PC-3 (cell line): ENCODE measurements at regions not wholly inside any gene's neighbourhood (a gene's known extent, or its start where the extent isn't known, plus 50 kb on each side); places are given as distances from the start of the nearest gene placed in this dataset.

Source experiments
- ATAC-seq: fragments of 200-7000 bp; cut with Tn5 transposase; 2 replicates; pipeline ENCODE4 v1.9.1; 2020; ENCODE audit warnings: mild to moderate bottlenecking, moderate library complexity
- BruUV-seq: library from RNA; stranded (reverse); fragments of 400-500 nt; replicated peaks from 2 replicates; lab custom pipeline; 2021; lab: Mats Ljungman, UMichigan
- CTCF ChIA-PET: fragments of 300-600 bp; sonication (Branson Sonifier 250); formaldehyde crosslinking; loops from one replicate; lab custom pipeline; 2022; ENCODE audit warnings: antibody characterized with exemption; lab: Charles Lee
- POLR2A ChIA-PET: fragments of 300-600 bp; sonication (Branson Sonifier 250); formaldehyde crosslinking; loops from one replicate; lab custom pipeline; 2022; ENCODE audit warnings: antibody characterized with exemption; ENCODE audit not compliant: unreplicated experiment; lab: Charles Lee
- DNase-seq: peaks from one replicate; pipeline ENCODE4 v3.0.0-alpha.2; 2015
- H2AFZ ChIP-seq: fragments of 300-600 bp; sonication (generic); 2 replicates; pipeline ENCODE4 v1.6.0; 2016; ENCODE audit warnings: antibody characterized with exemption, low read length
- H3F3A ChIP-seq: fragments of 300-600 bp; sonication (generic); one replicate; pipeline ENCODE4 v1.6.0; 2017; ENCODE audit warnings: antibody characterized with exemption, low read length, control low read depth, mild to moderate bottlenecking; ENCODE audit not compliant: unreplicated experiment
- H3K27ac ChIP-seq: fragments of 300-600 bp; sonication (generic); 2 replicates; pipeline ENCODE4 v1.5.1; 2016; ENCODE audit warnings: mild to moderate bottlenecking, low read length
- H3K27me3 ChIP-seq: fragments of 300-600 bp; sonication (generic); 2 replicates; pipeline ENCODE4 v1.6.1; 2016; ENCODE audit warnings: low read length, mixed read lengths
- H3K36me3 ChIP-seq: fragments of 300-600 bp; sonication (generic); 2 replicates; pipeline ENCODE4 v1.6.1; 2016; ENCODE audit warnings: low read depth, mixed run types, low read length, mixed read lengths
- H3K4me1 ChIP-seq: fragments of 300-600 bp; sonication (generic); 2 replicates; pipeline ENCODE4 v1.5.1; 2016; ENCODE audit warnings: low read length; ENCODE audit not compliant: insufficient read depth
- H3K4me2 ChIP-seq: fragments of 300-600 bp; sonication (generic); 2 replicates; pipeline ENCODE4 v1.6.0; 2016; ENCODE audit warnings: low read length
- H3K4me3 ChIP-seq: fragments of 300-600 bp; sonication (generic); 2 replicates; pipeline ENCODE4 v1.5.1; 2016; ENCODE audit warnings: mild to moderate bottlenecking, low read length, mixed read lengths
- H3K79me2 ChIP-seq: fragments of 300-600 bp; sonication (generic); 2 replicates; pipeline ENCODE4 v1.6.1; 2017; ENCODE audit warnings: low read length, mixed read lengths
- H3K9ac ChIP-seq: fragments of 300-600 bp; sonication (generic); 2 replicates; pipeline ENCODE4 v1.6.0; 2016; ENCODE audit warnings: mild to moderate bottlenecking, low read length
- H3K9me2 ChIP-seq: fragments of 300-600 bp; sonication (generic); replicated peaks from 2 replicates; pipeline ENCODE4 v1.6.1; 2016; ENCODE audit warnings: mixed run types, low read length, mixed read lengths
- H3K9me3 ChIP-seq: fragments of 300-600 bp; sonication (generic); 2 replicates; pipeline ENCODE4 v1.6.1; 2016; ENCODE audit warnings: low read length, mixed read lengths
- H4K20me1 ChIP-seq: fragments of 300-600 bp; sonication (generic); 2 replicates; pipeline ENCODE4 v1.6.1; 2016; ENCODE audit warnings: low read length, mixed read lengths
- CTCF ChIP-seq: fragments of 300-600 bp; sonication (generic); conservative IDR thresholded peaks from 2 replicates; pipeline ENCODE4 v1.5.1; 2017; ENCODE audit warnings: antibody characterized with exemption, low read depth, mild to moderate bottlenecking, low read length
- EZH2 ChIP-seq: fragments of 300-600 bp; sonication (generic); IDR thresholded peaks from one replicate; pipeline ENCODE4 v1.6.1; 2017; ENCODE audit warnings: antibody characterized with exemption, mild to moderate bottlenecking, low read length; ENCODE audit not compliant: unreplicated experiment
- EZH2phosphoT487 ChIP-seq: fragments of 300-600 bp; sonication (generic); IDR thresholded peaks from 2 replicates; pipeline ENCODE4 v1.6.1; 2018; ENCODE audit warnings: mild to moderate bottlenecking, antibody characterized with exemption, low read length, borderline replicate concordance
- intact Hi-C: fragments of 100-400 bp; cut with micrococcal nuclease; formaldehyde crosslinking; loops from 2 replicates; pipeline ENCODE4 v1.9.0; 2023

GRCh38 chr2:136651456-136652010 lies 113.8 kb upstream of the THSD7B start:
- Histone ChIP-seq H3K9me3 (no peaks in the 10 kb centered on the region), H4K20me1 (no peaks in the 10 kb centered on the region), H3K79me2 (no peaks in the 10 kb centered on the region), H2AFZ (no peak overlapping the region), H3K4me1 (no peaks in the 10 kb centered on the region), H3K27ac (no peak overlapping the region), H3K9ac (no peak overlapping the region), H3K4me3 (no peak overlapping the region), H3K9me2 (no peaks in the 10 kb centered on the region), H3K36me3 (no peaks in the 10 kb centered on the region), H3K27me3 (0 out of 2 replicates have a peak, but pooled peaks cover 4% of the 10 kb centered on the region), H3K4me2 (no peak overlapping the region), H3F3A (no peaks in the 10 kb centered on the region)
- intact Hi-C loops, result no loop called here
- CTCF ChIA-PET, result no interaction called here
- BruUV-seq, result no TSS peak
- no peak for DNase-seq
- POLR2A ChIA-PET, result no interaction called here
- ATAC-seq, result no peak
- TF ChIP-seq CTCF, result no peak
- no peak for TF ChIP-seq EZH2phosphoT487
- TF ChIP-seq EZH2, result no peak

GRCh38 chr2:136647039-136647438 lies 118.3 kb upstream of the THSD7B start:
- ChIA-PET POLR2A (no interaction called here), CTCF (no interaction called here)
- no peak overlapping the region for H3K4me3 ChIP-seq
- H4K20me1 ChIP-seq, result no peaks in the 10 kb centered on the region
- no peak overlapping the region for H3K4me2 ChIP-seq
- H3K27me3 ChIP-seq, result 0 out of 2 replicates have a peak, but pooled peaks cover 4% of the 10 kb centered on the region
- H3K9ac ChIP-seq, result no peak overlapping the region
- H2AFZ ChIP-seq, result no peak overlapping the region
- no peaks in the 10 kb centered on the region for H3F3A ChIP-seq
- no TSS peak for BruUV-seq
- H3K36me3 ChIP-seq, result no peaks in the 10 kb centered on the region
- no peaks in the 10 kb centered on the region for H3K79me2 ChIP-seq
- H3K9me2 ChIP-seq, result no peaks in the 10 kb centered on the region
- DNase-seq (no peak), ATAC-seq (no peak)
- no peaks in the 10 kb centered on the region for H3K9me3 ChIP-seq
- no peak for TF ChIP-seq CTCF
- H3K4me1 ChIP-seq, result no peaks in the 10 kb centered on the region
- intact Hi-C loops, result no loop called here
- no peak overlapping the region for H3K27ac ChIP-seq

GRCh38 chr2:136645236-136645828 lies 120.0 kb upstream of the THSD7B start:
- H3K9ac ChIP-seq, result no peak overlapping the region
- no TSS peak for BruUV-seq
- H3K9me3 ChIP-seq, result no peaks in the 10 kb centered on the region
- intact Hi-C loops, result no loop called here
- 0 out of 2 replicates have a peak, but pooled peaks cover 4% of the 10 kb centered on the region for H3K27me3 ChIP-seq
- ATAC-seq, result no peak
- no peak for TF ChIP-seq CTCF
- no peak for TF ChIP-seq EZH2phosphoT487
- no peak for TF ChIP-seq EZH2
- POLR2A ChIA-PET, result no interaction called here
- H3K4me2 ChIP-seq, result no peak overlapping the region
- CTCF ChIA-PET, result no interaction called here
- H3K79me2 ChIP-seq, result no peaks in the 10 kb centered on the region
- H2AFZ ChIP-seq, result no peak overlapping the region
- no peaks in the 10 kb centered on the region for H3K36me3 ChIP-seq
- H3K4me3 ChIP-seq, result no peak overlapping the region
- H3K9me2 ChIP-seq, result no peaks in the 10 kb centered on the region
- H3F3A ChIP-seq, result no peaks in the 10 kb centered on the region
- DNase-seq, result no peak
- no peak overlapping the region for H3K27ac ChIP-seq
- H3K4me1 ChIP-seq, result no peaks in the 10 kb centered on the region
- H4K20me1 ChIP-seq, result no peaks in the 10 kb centered on the region
